Breast epithelium (tissue), 4 donors: ENCODE measurements at regions not wholly inside any gene's neighbourhood (a gene's known extent, or its start where the extent isn't known, plus 50 kb on each side); places are given as distances from the start of the nearest gene placed in this dataset.

Experiments used
- DNase-seq, 2 donors: peaks; one replicate each; pipeline ENCODE4 v3.0.0-alpha.2; 2019; ENCODE audit warnings: low spot score in 2 of 2
- H3K27ac ChIP-seq, 2 donors: fragments of 200-600 bp; sonication (generic) in 1 of 2; one replicate each; pipeline ENCODE4 v1.5.1; 2016 to 2019; ENCODE audit warnings: mild to moderate bottlenecking in 1 of 2
- H3K27me3 ChIP-seq, 2 donors: fragments of 200-600 bp; sonication (generic) in 1 of 2; one replicate each; pipeline versions ENCODE4 v1.5.1 to v1.6.0; 2017 to 2019; ENCODE audit warnings: control low read depth in 1 of 2, mild to moderate bottlenecking in 1 of 2
- H3K36me3 ChIP-seq: fragments of 200-600 bp; one replicate; pipeline ENCODE4 v1.5.1; 2019
- H3K4me1 ChIP-seq, 2 donors: fragments of 200-600 bp; sonication (generic); one replicate each; pipeline ENCODE4 v1.5.1; 2016 to 2019; ENCODE audit warnings: control low read depth in 1 of 2
- H3K4me3 ChIP-seq, 3 donors: fragments of 200-600 bp; sonication (generic); 1 replicate in 2 of 3; 2 replicates in 1 of 3; pipeline ENCODE4 v1.5.1; 2016 to 2019; ENCODE audit warnings: mild to moderate bottlenecking in 3 of 3, moderate library complexity in 2 of 3
- H3K9me3 ChIP-seq, 2 donors: fragments of 200-600 bp; sonication (generic) in 1 of 2; one replicate each; pipeline ENCODE4 v1.5.1; 2016 to 2019; ENCODE audit warnings: control low read depth in 1 of 2
- CTCF ChIP-seq, 3 donors: fragments of 450-650 bp; IDR thresholded peaks; one replicate each; pipeline ENCODE4 v1.5.1; 2016 to 2017; ENCODE audit warnings: antibody characterized with exemption in 3 of 3, mild to moderate bottlenecking in 3 of 3, moderate library complexity in 3 of 3
- POLR2A ChIP-seq: fragments of 450-650 bp; IDR thresholded peaks from one replicate; pipeline ENCODE4 v1.6.1; 2016; ENCODE audit warnings: antibody characterized with exemption, mild to moderate bottlenecking, moderate library complexity
- POLR2AphosphoS5 ChIP-seq, 3 donors: sonication (generic); formaldehyde crosslinking; IDR thresholded peaks; one replicate each; pipeline ENCODE4 v1.6.1; 2017; ENCODE audit warnings: antibody characterized with exemption in 3 of 3
- intact Hi-C: fragments of 100-400 bp; cut with DNase I; formaldehyde crosslinking; loops from one replicate; pipeline ENCODE4 v1.15.1; 2023; ENCODE audit warnings: low total_unique reads

DNA sequence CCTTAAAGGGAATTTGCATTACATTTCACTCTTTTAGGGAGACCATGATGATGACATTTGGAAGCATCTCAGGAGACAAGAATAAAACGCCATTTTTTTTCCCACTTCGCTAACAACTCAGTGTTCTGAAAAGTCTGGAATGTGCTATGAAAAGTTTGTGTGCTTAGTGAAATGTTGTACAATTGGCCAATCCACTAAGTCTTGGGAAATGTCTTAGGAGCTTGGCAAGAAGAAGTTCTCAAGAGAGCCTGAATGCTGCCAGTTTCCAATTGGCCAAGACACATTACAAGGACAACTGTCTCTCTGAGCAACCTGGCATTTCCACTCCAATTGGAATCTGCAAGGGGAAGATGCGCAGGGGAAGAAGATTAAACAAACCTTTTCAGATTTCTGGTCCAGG is 401.8 kb downstream of the RWDD3 start:
- DNase-seq: no peak
- intact Hi-C loops: no loop called here
- H3K9me3 ChIP-seq: no peaks in the 10 kb centered on the region
- H3K4me3 ChIP-seq: no peak overlapping the region
- TF ChIP-seq POLR2AphosphoS5 (IDR thresholded peaks at IDR 0.05) (no peak), POLR2A (no peak), CTCF (IDR thresholded peaks at IDR 0.05) (no peak)
- H3K27me3 ChIP-seq: no peaks in the 10 kb centered on the region
- no peaks in the 10 kb centered on the region for H3K36me3 ChIP-seq
- H3K27ac ChIP-seq: no peak overlapping the region
- H3K4me1 ChIP-seq: no peaks in the 10 kb centered on the region

DNA sequence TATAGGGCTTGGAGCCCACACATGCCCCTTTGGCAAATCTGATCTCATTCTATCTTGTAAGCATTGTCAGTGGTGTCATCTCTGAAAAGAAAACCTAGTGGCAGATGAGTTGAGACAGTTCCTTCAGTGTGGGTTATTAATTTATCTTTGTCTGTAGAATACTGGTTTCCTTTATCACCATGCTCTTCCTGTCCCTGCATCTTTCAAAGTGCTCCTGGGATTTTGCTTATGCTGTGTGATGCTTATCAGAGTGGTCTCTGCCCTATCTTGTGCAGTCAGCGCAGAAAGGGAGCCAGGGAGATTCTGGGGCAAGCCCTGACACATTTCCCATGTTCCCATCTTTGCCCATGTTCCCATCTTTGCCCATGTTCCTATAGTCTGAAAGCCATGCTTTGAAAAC is 402.9 kb downstream of the RWDD3 start:
- Histone ChIP-seq H3K4me3 (no peak overlapping the region), H3K27ac (no peak overlapping the region), H3K9me3 (no peaks in the 10 kb centered on the region), H3K27me3 (no peaks in the 10 kb centered on the region), H3K4me1 (no peaks in the 10 kb centered on the region), H3K36me3 (no peaks in the 10 kb centered on the region)
- intact Hi-C loops: no loop called here
- TF ChIP-seq CTCF (IDR thresholded peaks at IDR 0.05) (no peak), POLR2AphosphoS5 (IDR thresholded peaks at IDR 0.05) (no peak), POLR2A (no peak)
- no peak for DNase-seq

- Histone ChIP-seq H3K36me3 (no peaks in the 10 kb centered on the region), H3K27ac (peak overlapping the region; percentile 8 to 63), H3K4me3 (no peak overlapping the region), H3K27me3 (no peaks in the 10 kb centered on the region), H3K4me1 (no peaks in the 10 kb centered on the region), H3K9me3 (no peaks in the 10 kb centered on the region)
- TF ChIP-seq POLR2A (no peak), POLR2AphosphoS5 (IDR thresholded peaks at IDR 0.05) (no peak), CTCF (IDR thresholded peaks at IDR 0.05) (no peak)
- intact Hi-C loops: no loop called here
- peak; percentile 38 to 52 for DNase-seq
Observed at GRCh38 chr1:95640746-95641145, 406.7 kb downstream of the RWDD3 start.

DNA sequence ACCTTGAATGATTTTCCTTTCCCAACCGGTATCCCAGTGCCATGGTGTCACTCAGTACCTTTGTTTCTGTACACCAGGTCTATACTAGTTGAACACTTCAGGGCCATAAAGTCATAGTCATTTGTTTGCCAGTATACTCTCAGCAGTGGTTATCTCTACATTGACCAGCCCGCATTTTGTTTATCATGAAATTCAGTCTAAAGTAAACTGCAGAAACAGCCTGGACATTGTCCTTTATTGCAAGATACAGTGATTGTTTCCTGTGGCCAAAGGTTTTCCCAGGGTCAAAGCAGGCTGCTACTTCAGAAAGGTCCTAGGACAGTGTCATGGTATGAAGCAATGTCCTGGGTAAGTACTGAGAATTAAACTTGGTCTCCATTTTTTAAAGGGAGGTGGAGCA is 407.4 kb downstream of the RWDD3 start:
- no peaks in the 10 kb centered on the region for H3K27me3 ChIP-seq
- H3K27ac ChIP-seq: peak overlapping the region; percentile 8 to 63
- no peaks in the 10 kb centered on the region for H3K36me3 ChIP-seq
- H3K4me1 ChIP-seq: no peaks in the 10 kb centered on the region
- H3K4me3 ChIP-seq: no peak overlapping the region
- no peak for TF ChIP-seq POLR2A
- no peak for TF ChIP-seq CTCF (IDR thresholded peaks at IDR 0.05)
- no peak for TF ChIP-seq POLR2AphosphoS5 (IDR thresholded peaks at IDR 0.05)
- DNase-seq: no peak
- intact Hi-C loops: no loop called here
- no peaks in the 10 kb centered on the region for H3K9me3 ChIP-seq

DNA sequence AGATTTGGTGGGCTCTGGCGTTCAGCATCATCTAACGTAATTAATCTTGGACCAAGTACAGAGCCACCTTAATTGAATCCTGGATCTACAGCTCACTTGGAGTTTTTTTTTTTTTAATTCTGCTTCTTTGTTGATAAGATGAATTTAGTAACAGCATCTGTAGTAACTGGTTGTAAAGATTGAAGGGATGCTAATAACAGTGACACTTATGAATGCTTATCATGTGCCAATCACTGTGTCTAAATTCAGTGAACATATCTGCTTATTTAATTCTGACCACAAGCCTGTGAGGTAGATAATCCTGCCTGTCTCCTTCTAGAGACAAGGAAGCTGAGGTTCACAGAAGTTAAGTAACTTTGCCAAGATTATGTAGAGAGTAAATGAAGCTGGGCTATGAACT is 408.0 kb downstream of the RWDD3 start:
- intact Hi-C loops: no loop called here
- H3K36me3 ChIP-seq: no peaks in the 10 kb centered on the region
- H3K4me3 ChIP-seq: no peak overlapping the region
- no peaks in the 10 kb centered on the region for H3K27me3 ChIP-seq
- no peaks in the 10 kb centered on the region for H3K9me3 ChIP-seq
- no peak overlapping the region for H3K27ac ChIP-seq
- no peaks in the 10 kb centered on the region for H3K4me1 ChIP-seq
- no peak for TF ChIP-seq CTCF (IDR thresholded peaks at IDR 0.05)
- no peak for TF ChIP-seq POLR2AphosphoS5 (IDR thresholded peaks at IDR 0.05)
- no peak for TF ChIP-seq POLR2A
- DNase-seq: no peak
